Nucleus accumbens (tissue), 56 donors: ENCODE measurements at regions not wholly inside any gene's neighbourhood (a gene's known extent, or its start where the extent isn't known, plus 50 kb on each side); places are given as distances from the start of the nearest gene placed in this dataset.
A peak's percentile ranks its signal among the peaks of the same experiment; 100 is the strongest.

ENCODE experiments used
- DNase-seq, 56 donors: peaks; one replicate each; lab custom pipeline; 2025; lab: John Stamatoyannopoulos, UW

GRCh38 chr6:44599672-44600071 lies 212.2 kb downstream of the CDC5L start:
- DNase-seq: no peak

GRCh38 chr6:44603044-44603686 lies 215.7 kb downstream of the CDC5L start:
- DNase-seq: no peak

- no peak for DNase-seq
These were observed 219.0 kb downstream of the CDC5L start for GRCh38 chr6:44606504-44606903.

GRCh38 chr6:44606976-44607375 lies 219.5 kb downstream of the CDC5L start:
- no peak for DNase-seq

GRCh38 chr6:44608175-44608574 lies 220.7 kb downstream of the CDC5L start:
- no peak for DNase-seq

- no peak for DNase-seq
These were observed 221.6 kb downstream of the CDC5L start for GRCh38 chr6:44609051-44609612.

GRCh38 chr6:44614396-44614795 lies 226.9 kb downstream of the CDC5L start:
- DNase-seq: no peak

- DNase-seq: no peak
These were observed 228.1 kb downstream of the CDC5L start for GRCh38 chr6:44615621-44616020.

- no peak for DNase-seq
These were observed 229.9 kb downstream of the CDC5L start for GRCh38 chr6:44617416-44617815.

GRCh38 chr6:44618371-44618770 lies 230.9 kb downstream of the CDC5L start:
- no peak for DNase-seq

- DNase-seq: no peak
These were observed 233.4 kb downstream of the CDC5L start for GRCh38 chr6:44620922-44621321.

GRCh38 chr6:44621846-44622245 lies 234.3 kb downstream of the CDC5L start:
- DNase-seq: no peak

- DNase-seq: no peak
These were observed 235.0 kb downstream of the CDC5L start for GRCh38 chr6:44622555-44622954.

- no peak for DNase-seq
These were observed 235.4 kb downstream of the CDC5L start for GRCh38 chr6:44622956-44623355.

- no peak for DNase-seq
These were observed 236.7 kb downstream of the CDC5L start for GRCh38 chr6:44624226-44624625.

- DNase-seq: no peak
These were observed 237.5 kb downstream of the CDC5L start for GRCh38 chr6:44624936-44625573.

GRCh38 chr6:44625996-44626395 lies 238.5 kb downstream of the CDC5L start:
- no peak for DNase-seq

- no peak for DNase-seq
These were observed 239.1 kb downstream of the CDC5L start for GRCh38 chr6:44626616-44627015.

GRCh38 chr6:44627091-44627882 lies 239.8 kb downstream of the CDC5L start:
- DNase-seq: peak in 8 of 56 donors; percentile 7 to 31 (median 9)

- DNase-seq: no peak
These were observed 240.4 kb downstream of the CDC5L start for GRCh38 chr6:44627883-44628271.

GRCh38 chr6:44628347-44628746 lies 240.8 kb downstream of the CDC5L start:
- DNase-seq: no peak
